ENCODE measurements at regions not wholly inside any gene's neighbourhood (a gene's known extent, or its start where the extent isn't known, plus 50 kb on each side); places are given as distances from the start of the nearest gene placed in this dataset.

GRCh38 chr2:133919285-133919684 is 334.6 kb upstream of the MGAT5 start:
- Histone ChIP-seq H3K9me3 (ENCODE audit: low read depth, low read length) (no peaks in the 10 kb centered on the region), H4K20me1 (ENCODE audit: insufficient read depth, low read length) (no peaks in the 10 kb centered on the region), H2AFZ (ENCODE audit: low read length) (no peak overlapping the region), H3K79me2 (ENCODE audit: insufficient read depth, low read length) (no peaks in the 10 kb centered on the region), H3K4me1 (ENCODE audit: insufficient read depth, low read length) (no peaks in the 10 kb centered on the region), H3K27me3 (ENCODE audit: insufficient read depth, low read length) (no peaks in the 10 kb centered on the region), H3K36me3 (ENCODE audit: insufficient read depth, low read length) (no peaks in the 10 kb centered on the region), H3K27ac (ENCODE audit: low read depth, low read length) (no peak overlapping the region), H3K4me2 (ENCODE audit: insufficient read depth, low read length) (no peak overlapping the region), H3K4me3 (ENCODE audit: insufficient read depth, low read length) (no peak overlapping the region)
- TF ChIP-seq, protein P1, sequence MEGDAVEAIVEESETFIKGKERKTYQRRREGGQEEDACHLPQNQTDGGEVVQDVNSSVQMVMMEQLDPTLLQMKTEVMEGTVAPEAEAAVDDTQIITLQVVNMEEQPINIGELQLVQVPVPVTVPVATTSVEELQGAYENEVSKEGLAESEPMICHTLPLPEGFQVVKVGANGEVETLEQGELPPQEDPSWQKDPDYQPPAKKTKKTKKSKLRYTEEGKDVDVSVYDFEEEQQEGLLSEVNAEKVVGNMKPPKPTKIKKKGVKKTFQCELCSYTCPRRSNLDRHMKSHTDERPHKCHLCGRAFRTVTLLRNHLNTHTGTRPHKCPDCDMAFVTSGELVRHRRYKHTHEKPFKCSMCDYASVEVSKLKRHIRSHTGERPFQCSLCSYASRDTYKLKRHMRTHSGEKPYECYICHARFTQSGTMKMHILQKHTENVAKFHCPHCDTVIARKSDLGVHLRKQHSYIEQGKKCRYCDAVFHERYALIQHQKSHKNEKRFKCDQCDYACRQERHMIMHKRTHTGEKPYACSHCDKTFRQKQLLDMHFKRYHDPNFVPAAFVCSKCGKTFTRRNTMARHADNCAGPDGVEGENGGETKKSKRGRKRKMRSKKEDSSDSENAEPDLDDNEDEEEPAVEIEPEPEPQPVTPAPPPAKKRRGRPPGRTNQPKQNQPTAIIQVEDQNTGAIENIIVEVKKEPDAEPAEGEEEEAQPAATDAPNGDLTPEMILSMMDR (IDR thresholded peaks at IDR 0.05; ENCODE audit: extremely low read depth, low read depth, low read length) = no peak
- no peak for DNase-seq (ENCODE audit: insufficient read length, low spot score, missing footprints)

GRCh38 chr2:133927894-133928293 is 326.0 kb upstream of the MGAT5 start:
- H3K4me2 ChIP-seq (ENCODE audit: insufficient read depth, low read length) = no peak overlapping the region
- TF ChIP-seq, protein P1 (IDR thresholded peaks at IDR 0.05; ENCODE audit: extremely low read depth, low read depth, low read length) = no peak
- H3K79me2 ChIP-seq (ENCODE audit: insufficient read depth, low read length) = no peaks in the 10 kb centered on the region
- H3K27me3 ChIP-seq (ENCODE audit: insufficient read depth, low read length) = no peaks in the 10 kb centered on the region
- no peaks in the 10 kb centered on the region for H3K9me3 ChIP-seq (ENCODE audit: low read depth, low read length)
- DNase-seq (ENCODE audit: insufficient read length, low spot score, missing footprints) = no peak
- H4K20me1 ChIP-seq (ENCODE audit: insufficient read depth, low read length) = no peaks in the 10 kb centered on the region
- H3K36me3 ChIP-seq (ENCODE audit: insufficient read depth, low read length) = no peaks in the 10 kb centered on the region
- H3K4me3 ChIP-seq (ENCODE audit: insufficient read depth, low read length) = no peak overlapping the region
- no peaks in the 10 kb centered on the region for H3K4me1 ChIP-seq (ENCODE audit: insufficient read depth, low read length)
- no peak overlapping the region for H2AFZ ChIP-seq (ENCODE audit: low read length)
- no peak overlapping the region for H3K27ac ChIP-seq (ENCODE audit: low read depth, low read length)

- TF ChIP-seq, protein P1 (IDR thresholded peaks at IDR 0.05; ENCODE audit: extremely low read depth, low read depth, low read length) = no peak
- Histone ChIP-seq H3K4me1 (ENCODE audit: insufficient read depth, low read length) (no peaks in the 10 kb centered on the region), H3K4me3 (ENCODE audit: insufficient read depth, low read length) (no peak overlapping the region), H3K36me3 (ENCODE audit: insufficient read depth, low read length) (no peaks in the 10 kb centered on the region), H4K20me1 (ENCODE audit: insufficient read depth, low read length) (no peaks in the 10 kb centered on the region), H2AFZ (ENCODE audit: low read length) (no peak overlapping the region), H3K79me2 (ENCODE audit: insufficient read depth, low read length) (no peaks in the 10 kb centered on the region), H3K27me3 (ENCODE audit: insufficient read depth, low read length) (peaks cover 2% of the 10 kb centered on the region), H3K27ac (ENCODE audit: low read depth, low read length) (no peak overlapping the region), H3K9me3 (ENCODE audit: low read depth, low read length) (no peaks in the 10 kb centered on the region), H3K4me2 (ENCODE audit: insufficient read depth, low read length) (no peak overlapping the region)
- no peak for DNase-seq (ENCODE audit: insufficient read length, low spot score, missing footprints)
Measured at GRCh38 chr2:133936096-133936495, 317.8 kb upstream of the MGAT5 start.

- Histone ChIP-seq H3K9me3 (ENCODE audit: low read depth, low read length) (no peaks in the 10 kb centered on the region), H3K27me3 (ENCODE audit: insufficient read depth, low read length) (peaks cover 2% of the 10 kb centered on the region), H3K4me2 (ENCODE audit: insufficient read depth, low read length) (no peak overlapping the region), H3K27ac (ENCODE audit: low read depth, low read length) (no peak overlapping the region), H3K36me3 (ENCODE audit: insufficient read depth, low read length) (no peaks in the 10 kb centered on the region), H2AFZ (ENCODE audit: low read length) (no peak overlapping the region), H3K79me2 (ENCODE audit: insufficient read depth, low read length) (no peaks in the 10 kb centered on the region), H3K4me1 (ENCODE audit: insufficient read depth, low read length) (no peaks in the 10 kb centered on the region), H3K4me3 (ENCODE audit: insufficient read depth, low read length) (no peak overlapping the region), H4K20me1 (ENCODE audit: insufficient read depth, low read length) (no peaks in the 10 kb centered on the region)
- TF ChIP-seq, protein P1 (IDR thresholded peaks at IDR 0.05; ENCODE audit: extremely low read depth, low read depth, low read length) = no peak
- DNase-seq (ENCODE audit: insufficient read length, low spot score, missing footprints) = no peak
Measured at GRCh38 chr2:133936601-133937000, 317.3 kb upstream of the MGAT5 start.
